IMR-90 (cell line): ENCODE measurements at regions not wholly inside any gene's neighbourhood (a gene's known extent, or its start where the extent isn't known, plus 50 kb on each side); places are given as distances from the start of the nearest gene placed in this dataset.
A peak's percentile ranks its signal among the peaks of the same experiment; 100 is the strongest.

Experiments used
- ATAC-seq: fragments of 200-7000 bp; cut with Tn5 transposase; 2 replicates; pipeline ENCODE4 v1.9.1; 2020; ENCODE audit warnings: low read depth, mild to moderate bottlenecking, moderate library complexity
- BruUV-seq: library from RNA; stranded (reverse); fragments of 400-500 nt; replicated peaks from 2 replicates; lab custom pipeline; 2021; lab: Mats Ljungman, UMichigan
- CTCF ChIA-PET: fragments of 300-600 bp; formaldehyde crosslinking; extraction: SDS; loops from one replicate; lab custom pipeline; 2021; ENCODE audit warnings: antibody characterized with exemption; lab: Yijun Ruan, JAX
- POLR2A ChIA-PET: fragments of 300-600 bp; sonication (Branson Sonifier 250); formaldehyde crosslinking; loops from one replicate; lab custom pipeline; 2022; ENCODE audit warnings: antibody characterized with exemption; ENCODE audit not compliant: unreplicated experiment; lab: Charles Lee
- DNase-seq: peaks from one replicate; pipeline ENCODE4 v3.0.0; 2013
- H2AFZ ChIP-seq: replicated peaks from 2 replicates; pipeline ENCODE3; 2013; ENCODE audit warnings: low read length, mild to moderate bottlenecking; ENCODE audit not compliant: poor library complexity
- H2AK5ac ChIP-seq: 2 replicates; pipeline ENCODE4 v1.6.1; 2013; ENCODE audit warnings: low read depth, low read length, inconsistent platforms
- H2AK9ac ChIP-seq: replicated peaks from 2 replicates; pipeline ENCODE3; 2013; ENCODE audit warnings: mild to moderate bottlenecking, low read depth, low read length, moderate library complexity; ENCODE audit not compliant: poor library complexity
- H2BK120ac ChIP-seq: 2 replicates; pipeline ENCODE4 v1.6.1; 2013; ENCODE audit warnings: low read depth, low read length, inconsistent platforms
- H2BK15ac ChIP-seq: 3 replicates; pipeline ENCODE4 v1.6.1; 2013; ENCODE audit warnings: low read depth, low read length, inconsistent platforms
- H2BK20ac ChIP-seq: 2 replicates; pipeline ENCODE4 v1.6.1; 2013; ENCODE audit warnings: low read depth, mild to moderate bottlenecking, inconsistent platforms, low read length, moderate library complexity
- H2BK5ac ChIP-seq: 2 replicates; pipeline ENCODE4 v1.6.1; 2013; ENCODE audit warnings: mild to moderate bottlenecking, low read depth, low read length, inconsistent platforms; ENCODE audit not compliant: poor library complexity, severe bottlenecking
- H3K14ac ChIP-seq: replicated peaks from 2 replicates; pipeline ENCODE4 v1.6.1; 2013; ENCODE audit warnings: low read depth, low read length, inconsistent platforms
- H3K18ac ChIP-seq: 2 replicates; pipeline ENCODE4 v1.6.1; 2013; ENCODE audit warnings: low read depth, low read length, control low read depth
- H3K23ac ChIP-seq: 2 replicates; pipeline ENCODE4 v1.6.1; 2013; ENCODE audit warnings: low read depth, low read length, inconsistent platforms
- H3K27ac ChIP-seq: 2 replicates; pipeline ENCODE4 v1.5.1; 2013; ENCODE audit warnings: mild to moderate bottlenecking, control low read depth, low read length; ENCODE audit not compliant: insufficient read depth
- H3K27me3 ChIP-seq: 2 replicates; pipeline ENCODE4 v1.6.1; 2013; ENCODE audit warnings: low read length; ENCODE audit not compliant: control insufficient read depth, insufficient read depth
- H3K36me3 ChIP-seq: 2 replicates; pipeline ENCODE4 v1.6.1; 2013; ENCODE audit warnings: low read length, mixed read lengths; ENCODE audit not compliant: control insufficient read depth, insufficient read depth
- H3K4ac ChIP-seq: 2 replicates; pipeline ENCODE4 v1.6.1; 2013; ENCODE audit warnings: low read depth, low read length, inconsistent platforms
- H3K4me1 ChIP-seq: 2 replicates; pipeline ENCODE4 v1.6.1; 2013; ENCODE audit warnings: low read length, mixed read lengths; ENCODE audit not compliant: control insufficient read depth, insufficient read depth
- H3K4me2 ChIP-seq: 2 replicates; pipeline ENCODE4 v1.6.1; 2013; ENCODE audit warnings: low read depth, mild to moderate bottlenecking, control low read depth, low read length, moderate library complexity
- H3K4me3 ChIP-seq: 2 replicates; pipeline ENCODE4 v1.5.1; 2013; ENCODE audit warnings: low read depth, mild to moderate bottlenecking, control low read depth, low read length, moderate library complexity; ENCODE audit not compliant: insufficient read depth
- H3K56ac ChIP-seq: 2 replicates; pipeline ENCODE4 v1.6.1; 2013; ENCODE audit warnings: low read length, inconsistent platforms; ENCODE audit not compliant: insufficient read depth; ENCODE audit errors: extremely low read depth
- H3K79me1 ChIP-seq, 2 experiments: 2 replicates each; pipeline ENCODE4 v1.6.1; 2013; ENCODE audit warnings: low read length in 2 of 2, inconsistent platforms in 1 of 2, low read depth in 1 of 2
- H3K9ac ChIP-seq: 2 replicates; pipeline ENCODE4 v1.6.1; 2013; ENCODE audit warnings: low read depth, low read length, control low read depth
- H3K9me1 ChIP-seq: 2 replicates; pipeline ENCODE4 v1.6.1; 2013; ENCODE audit warnings: low read length, inconsistent platforms; ENCODE audit not compliant: insufficient read depth
- H3K9me3 ChIP-seq: 2 replicates; pipeline ENCODE4 v1.6.1; 2013; ENCODE audit warnings: low read length; ENCODE audit not compliant: control insufficient read depth, insufficient read depth
- H4K20me1 ChIP-seq: 2 replicates; pipeline ENCODE4 v1.6.1; 2013; ENCODE audit warnings: low read length, inconsistent platforms; ENCODE audit not compliant: insufficient read depth
- H4K5ac ChIP-seq: 2 replicates; pipeline ENCODE4 v1.6.1; 2013; ENCODE audit warnings: mild to moderate bottlenecking, low read depth, low read length, control low read depth
- H4K8ac ChIP-seq, 2 experiments: 2 replicates each; pipeline ENCODE4 v1.6.1; 2013; ENCODE audit warnings: low read depth in 2 of 2, low read length in 2 of 2, control low read depth in 1 of 2, inconsistent platforms in 1 of 2
- H4K91ac ChIP-seq: 2 replicates; pipeline ENCODE4 v1.6.1; 2013; ENCODE audit warnings: low read depth, low read length, inconsistent platforms; ENCODE audit not compliant: insufficient read depth
- CEBPB ChIP-seq: IDR thresholded peaks from 2 replicates; pipeline ENCODE4 v1.6.1; 2012; ENCODE audit warnings: low read depth, low read length, improper control_type of control experiment
- FOS ChIP-seq: fragments of 150-350 bp; IDR thresholded peaks from 2 replicates; pipeline ENCODE4 v1.6.1; 2016; ENCODE audit warnings: low read depth, low read length
- MAFK ChIP-seq: IDR thresholded peaks from 2 replicates; pipeline ENCODE4 v1.6.1; 2012; ENCODE audit warnings: low read depth, low read length, improper control_type of control experiment
- MAZ ChIP-seq: IDR thresholded peaks from 2 replicates; pipeline ENCODE4 v1.6.1; 2012; ENCODE audit warnings: low read depth, mild to moderate bottlenecking, low read length, improper control_type of control experiment, moderate library complexity, borderline replicate concordance
- MXI1 ChIP-seq: IDR thresholded peaks from 2 replicates; pipeline ENCODE4 v1.6.1; 2012; ENCODE audit warnings: low read depth, mild to moderate bottlenecking, low read length, moderate library complexity, borderline replicate concordance
- NFE2L2 ChIP-seq: fragments of 150-350 bp; IDR thresholded peaks from 2 replicates; pipeline ENCODE4 v1.6.1; 2016; ENCODE audit warnings: low read depth, mild to moderate bottlenecking, low read length
- RAD21 ChIP-seq: IDR thresholded peaks from 2 replicates; pipeline ENCODE4 v1.6.1; 2012; ENCODE audit warnings: low read length, improper control_type of control experiment
- RFX5 ChIP-seq: IDR thresholded peaks from 2 replicates; pipeline ENCODE4 v1.8.0; 2012; ENCODE audit warnings: low read depth, mild to moderate bottlenecking, low read length, moderate library complexity
- SMC3 ChIP-seq: fragments of 150-350 bp; IDR thresholded peaks from 2 replicates; pipeline ENCODE4 v1.6.1; 2016; ENCODE audit warnings: low read depth, mild to moderate bottlenecking, antibody characterized with exemption, low read length, moderate library complexity
- WGBS, 2 experiments: methylation state at CpG; one replicate each; pipeline versions ENCODE4 v1.1.5 to v1.1.7; 2013; ENCODE audit warnings: missing lambda C conversion rate in 2 of 2; ENCODE audit not compliant: insufficient read length in 1 of 2; ENCODE audit errors: extremely low coverage in 2 of 2; 5-methylcytosine and 5-hydroxymethylcytosine counted together
- dilution Hi-C: fragments of 300-500 bp; cut with HindIII; formaldehyde crosslinking; loops from one replicate; pipeline ENCODE4 v1.14.3; 2018; ENCODE audit warnings: low sequenced_read_pairs; ENCODE audit not compliant: unreplicated experiment
- in situ Hi-C: fragments of 300-500 bp; cut with MboI; formaldehyde crosslinking; loops from 3 replicates; pipeline ENCODE4 v1.14.3; 2019; ENCODE audit warnings: low sequenced_read_pairs, inconsistent platforms, mixed read lengths
- intact Hi-C: fragments of 100-400 bp; cut with micrococcal nuclease; formaldehyde crosslinking; loops from 2 replicates; pipeline ENCODE4 v1.10.0; 2022

DNA sequence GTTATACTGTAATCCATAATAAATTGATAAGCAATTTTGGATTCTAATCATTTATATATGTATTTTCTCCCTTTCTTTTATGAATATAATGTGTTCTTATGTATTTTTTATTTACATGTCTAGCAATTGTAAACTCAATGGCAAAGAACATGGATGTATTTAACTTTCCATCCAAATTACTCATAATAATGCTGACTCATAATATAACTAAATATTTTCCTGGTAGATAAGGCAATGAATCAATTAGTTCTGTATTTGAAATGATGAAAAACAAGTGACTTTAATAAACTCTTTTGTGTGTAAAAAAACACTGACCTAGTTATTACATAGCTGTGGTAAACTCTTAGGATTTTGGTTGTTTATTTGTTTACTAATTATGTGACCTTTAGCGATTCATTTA, 211.2 kb downstream of the DTHD1 start:
- no peak overlapping the region for H2AK9ac ChIP-seq
- no peak overlapping the region for H3K4ac ChIP-seq
- no peak overlapping the region for H3K56ac ChIP-seq
- no peak overlapping the region for H4K91ac ChIP-seq
- H3K18ac ChIP-seq = no peak overlapping the region
- no peaks in the 10 kb centered on the region for H3K9me1 ChIP-seq
- H3K4me1 ChIP-seq = no peaks in the 10 kb centered on the region
- H3K36me3 ChIP-seq = no peaks in the 10 kb centered on the region
- no peak overlapping the region for H4K8ac ChIP-seq
- CTCF ChIA-PET = no interaction called here
- POLR2A ChIA-PET = no interaction called here
- H2BK120ac ChIP-seq = no peak overlapping the region
- no peak overlapping the region for H2AFZ ChIP-seq
- no peak overlapping the region for H3K27ac ChIP-seq
- TF ChIP-seq SMC3 (no peak), MAFK (peak; percentile 45), MXI1 (no peak), FOS (no peak), RAD21 (no peak), NFE2L2 (no peak), MAZ (no peak), RFX5 (no peak), CEBPB (no peak)
- DNase-seq = no peak
- intact Hi-C loops (no loop called here), dilution Hi-C loops (no loop called here), in situ Hi-C loops (no loop called here)
- no CpG with 5 or more reads among the region's 1 CpG for WGBS, 2 experiments
- H3K27me3 ChIP-seq = no peaks in the 10 kb centered on the region
- no peak overlapping the region for H2AK5ac ChIP-seq
- H3K9me3 ChIP-seq = no peaks in the 10 kb centered on the region
- no peak overlapping the region for H3K23ac ChIP-seq
- H2BK15ac ChIP-seq = no peak overlapping the region
- no TSS peak for BruUV-seq
- no peak overlapping the region for H3K9ac ChIP-seq
- H3K79me1 ChIP-seq = no peaks in the 10 kb centered on the region
- no peak overlapping the region for H4K5ac ChIP-seq
- no peak overlapping the region for H3K4me2 ChIP-seq
- H3K14ac ChIP-seq = no peak overlapping the region
- ATAC-seq = no peak
- no peaks in the 10 kb centered on the region for H4K20me1 ChIP-seq
- no peak overlapping the region for H3K4me3 ChIP-seq
- H2BK5ac ChIP-seq = no peak overlapping the region
- no peak overlapping the region for H2BK20ac ChIP-seq
